ENCODE measurements at regions not wholly inside any gene's neighbourhood (a gene's known extent, or its start where the extent isn't known, plus 50 kb on each side); places are given as distances from the start of the nearest gene placed in this dataset.

GRCh38 chr14:98393527-98393926 is 878.5 kb downstream of the BCL11B start:
- 8% methylated on average over 4 of the region's 4 CpGs for WGBS (ENCODE audit: low lambda C conversion rate)
- no peak overlapping the region for H3K4me2 ChIP-seq
- H3K27me3 ChIP-seq (ENCODE audit: insufficient read depth): no peaks in the 10 kb centered on the region
- TF ChIP-seq MEF2A (IDR thresholded peaks at IDR 0.05; ENCODE audit: borderline replicate concordance, low read depth) (no peak), MAX (IDR thresholded peaks at IDR 0.05; ENCODE audit: low read depth) (no peak), CHD2 (IDR thresholded peaks at IDR 0.05; ENCODE audit: low read length, partially characterized antibody) (no peak), POLR2AphosphoS5 (IDR thresholded peaks at IDR 0.05; ENCODE audit: low read depth, low read length) (no peak), SMC3 (IDR thresholded peaks at IDR 0.05; ENCODE audit: low read depth, low read length) (no peak), TCF12 (IDR thresholded peaks at IDR 0.05) (no peak), NFIC (IDR thresholded peaks at IDR 0.05; ENCODE audit: borderline replicate concordance) (no peak), SIN3A (IDR thresholded peaks at IDR 0.05; ENCODE audit: borderline replicate concordance, low read depth, low read length) (no peak), YY1 (IDR thresholded peaks at IDR 0.05; ENCODE audit: low read depth) (no peak), NRF1 (IDR thresholded peaks at IDR 0.05; ENCODE audit: low read depth, low read length) (no peak), FOXM1 (IDR thresholded peaks at IDR 0.05; ENCODE audit: low read depth) (no peak), CTCF (IDR thresholded peaks at IDR 0.05) (no peak), RFX5 (IDR thresholded peaks at IDR 0.05; ENCODE audit: low read length) (no peak), RXRA (IDR thresholded peaks at IDR 0.05; ENCODE audit: borderline replicate concordance, low read depth) (no peak), JUND (IDR thresholded peaks at IDR 0.05) (no peak), TAF1 (IDR thresholded peaks at IDR 0.05; ENCODE audit: borderline replicate concordance, low read depth, low read length) (no peak)
- TF ChIP-seq, protein P1, sequence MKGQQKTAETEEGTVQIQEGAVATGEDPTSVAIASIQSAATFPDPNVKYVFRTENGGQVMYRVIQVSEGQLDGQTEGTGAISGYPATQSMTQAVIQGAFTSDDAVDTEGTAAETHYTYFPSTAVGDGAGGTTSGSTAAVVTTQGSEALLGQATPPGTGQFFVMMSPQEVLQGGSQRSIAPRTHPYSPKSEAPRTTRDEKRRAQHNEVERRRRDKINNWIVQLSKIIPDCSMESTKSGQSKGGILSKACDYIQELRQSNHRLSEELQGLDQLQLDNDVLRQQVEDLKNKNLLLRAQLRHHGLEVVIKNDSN (IDR thresholded peaks at IDR 0.05; ENCODE audit: borderline replicate concordance, low read depth): no peak
- TF ChIP-seq, protein P2, sequence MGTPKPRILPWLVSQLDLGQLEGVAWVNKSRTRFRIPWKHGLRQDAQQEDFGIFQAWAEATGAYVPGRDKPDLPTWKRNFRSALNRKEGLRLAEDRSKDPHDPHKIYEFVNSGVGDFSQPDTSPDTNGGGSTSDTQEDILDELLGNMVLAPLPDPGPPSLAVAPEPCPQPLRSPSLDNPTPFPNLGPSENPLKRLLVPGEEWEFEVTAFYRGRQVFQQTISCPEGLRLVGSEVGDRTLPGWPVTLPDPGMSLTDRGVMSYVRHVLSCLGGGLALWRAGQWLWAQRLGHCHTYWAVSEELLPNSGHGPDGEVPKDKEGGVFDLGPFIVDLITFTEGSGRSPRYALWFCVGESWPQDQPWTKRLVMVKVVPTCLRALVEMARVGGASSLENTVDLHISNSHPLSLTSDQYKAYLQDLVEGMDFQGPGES (IDR thresholded peaks at IDR 0.05; ENCODE audit: low read depth, low read length): no peak
- no peaks in the 10 kb centered on the region for H3K36me3 ChIP-seq (replicated peaks in 1 of 2; ENCODE audit: control insufficient read depth in 1 of 2, insufficient read depth in 2 of 2, low read length in 1 of 2)
- no peaks in the 10 kb centered on the region for H4K20me1 ChIP-seq (ENCODE audit: insufficient read depth)
- H3F3A ChIP-seq (replicated peaks; ENCODE audit: insufficient read depth): no peaks in the 10 kb centered on the region
- H3K79me2 ChIP-seq (ENCODE audit: insufficient read depth): no peaks in the 10 kb centered on the region
- no peak overlapping the region for H3K4me3 ChIP-seq (ENCODE audit: low read depth in 2 of 2, low read length in 1 of 2)
- H2AFZ ChIP-seq (ENCODE audit: low read depth): no peak overlapping the region
- no peak overlapping the region for H3K27ac ChIP-seq (ENCODE audit: low read depth in 2 of 2, low read length in 1 of 2)
- ChIA-PET CTCF (no interaction called here), POLR2A (no interaction called here)
- no peaks in the 10 kb centered on the region for H3K4me1 ChIP-seq (ENCODE audit: control insufficient read depth in 1 of 2, insufficient read depth in 2 of 2, low read depth in 1 of 2, low read length in 1 of 2)
- H3K9me2 ChIP-seq: no peaks in the 10 kb centered on the region
- no peak for DNase-seq
- H3K9ac ChIP-seq: no peak overlapping the region
- H3K9me3 ChIP-seq: no peaks in the 10 kb centered on the region

All from SK-N-SH (cell line).